IMR-90 (cell line): ENCODE measurements at regions not wholly inside any gene's neighbourhood (a gene's known extent, or its start where the extent isn't known, plus 50 kb on each side); places are given as distances from the start of the nearest gene placed in this dataset.
"Not testable (repeated sequence)": the region's sequence is repeated elsewhere in the genome, so short reads cannot be mapped to it uniquely, and the experiment has no call there.

Experiments used
- CEBPB ChIP-seq: IDR thresholded peaks from 2 replicates; pipeline ENCODE4 v1.6.1; 2012; ENCODE audit warnings: low read depth, low read length, improper control_type of control experiment
- CHD1 ChIP-seq: IDR thresholded peaks from 2 replicates; pipeline ENCODE4 v1.6.1; 2012; ENCODE audit warnings: low read depth, low read length, improper control_type of control experiment
- CTCF ChIP-seq: conservative IDR thresholded peaks from 2 replicates; pipeline ENCODE4 v1.5.1; 2012; ENCODE audit warnings: mild to moderate bottlenecking, low read depth, low read length, improper control_type of control experiment
- MAZ ChIP-seq: IDR thresholded peaks from 2 replicates; pipeline ENCODE4 v1.6.1; 2012; ENCODE audit warnings: low read depth, mild to moderate bottlenecking, low read length, improper control_type of control experiment, moderate library complexity, borderline replicate concordance
- POLR2A ChIP-seq: IDR thresholded peaks from 2 replicates; pipeline ENCODE4 v1.6.1; 2012; ENCODE audit warnings: mild to moderate bottlenecking, low read depth, low read length
- RAD21 ChIP-seq: IDR thresholded peaks from 2 replicates; pipeline ENCODE4 v1.6.1; 2012; ENCODE audit warnings: low read length, improper control_type of control experiment
- SMC3 ChIP-seq: fragments of 150-350 bp; IDR thresholded peaks from 2 replicates; pipeline ENCODE4 v1.6.1; 2016; ENCODE audit warnings: low read depth, mild to moderate bottlenecking, antibody characterized with exemption, low read length, moderate library complexity

- not testable (repeated sequence) for TF ChIP-seq POLR2A, CTCF, SMC3, MAZ, RAD21, CHD1, CEBPB
Observed at GRCh38 chr16:88227026-88227721, 155.6 kb upstream of the ZNF469 start.
